HL-60 (cell line): ENCODE measurements at regions not wholly inside any gene's neighbourhood (a gene's known extent, or its start where the extent isn't known, plus 50 kb on each side); places are given as distances from the start of the nearest gene placed in this dataset.

Source experiments
- SPI1 ChIP-seq: IDR thresholded peaks from 2 replicates; pipeline ENCODE4 v1.6.1; 2012; ENCODE audit warnings: low read depth, mild to moderate bottlenecking, borderline replicate concordance
- TF ChIP-seq, protein P1 (sequence below): IDR thresholded peaks from one replicate; pipeline ENCODE4 v1.5.1; 2011; ENCODE audit warnings: low read length, control low read depth, inconsistent platforms; ENCODE audit not compliant: insufficient read depth
- TF ChIP-seq, protein P2 (sequence below): IDR thresholded peaks from 2 replicates; pipeline ENCODE4 v1.6.1; 2012; ENCODE audit warnings: low read depth; ENCODE audit not compliant: insufficient replicate concordance

DNA sequence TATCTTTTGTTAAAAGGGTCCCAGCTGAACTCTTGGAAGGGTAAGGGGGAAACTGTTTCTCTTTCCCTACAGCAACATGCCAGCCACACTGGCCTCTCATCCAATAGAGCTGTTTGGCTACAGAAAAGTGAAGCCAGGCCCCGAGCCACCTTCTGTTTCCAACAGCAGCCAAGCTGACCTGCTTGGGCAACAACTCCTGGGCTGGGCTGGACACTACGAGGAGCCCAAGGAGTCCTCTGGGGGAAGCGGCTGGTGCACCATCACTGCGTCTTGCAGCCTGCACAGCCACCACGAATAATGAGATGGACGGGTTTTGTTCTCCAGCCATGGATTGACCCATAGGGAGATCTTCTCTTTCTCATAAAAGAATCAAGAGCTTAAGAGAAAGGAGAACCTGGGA, 624.9 kb downstream of the NPHP4 start:
- TF ChIP-seq, protein P1, sequence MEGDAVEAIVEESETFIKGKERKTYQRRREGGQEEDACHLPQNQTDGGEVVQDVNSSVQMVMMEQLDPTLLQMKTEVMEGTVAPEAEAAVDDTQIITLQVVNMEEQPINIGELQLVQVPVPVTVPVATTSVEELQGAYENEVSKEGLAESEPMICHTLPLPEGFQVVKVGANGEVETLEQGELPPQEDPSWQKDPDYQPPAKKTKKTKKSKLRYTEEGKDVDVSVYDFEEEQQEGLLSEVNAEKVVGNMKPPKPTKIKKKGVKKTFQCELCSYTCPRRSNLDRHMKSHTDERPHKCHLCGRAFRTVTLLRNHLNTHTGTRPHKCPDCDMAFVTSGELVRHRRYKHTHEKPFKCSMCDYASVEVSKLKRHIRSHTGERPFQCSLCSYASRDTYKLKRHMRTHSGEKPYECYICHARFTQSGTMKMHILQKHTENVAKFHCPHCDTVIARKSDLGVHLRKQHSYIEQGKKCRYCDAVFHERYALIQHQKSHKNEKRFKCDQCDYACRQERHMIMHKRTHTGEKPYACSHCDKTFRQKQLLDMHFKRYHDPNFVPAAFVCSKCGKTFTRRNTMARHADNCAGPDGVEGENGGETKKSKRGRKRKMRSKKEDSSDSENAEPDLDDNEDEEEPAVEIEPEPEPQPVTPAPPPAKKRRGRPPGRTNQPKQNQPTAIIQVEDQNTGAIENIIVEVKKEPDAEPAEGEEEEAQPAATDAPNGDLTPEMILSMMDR: no peak
- TF ChIP-seq SPI1: no peak
- TF ChIP-seq, protein P2, sequence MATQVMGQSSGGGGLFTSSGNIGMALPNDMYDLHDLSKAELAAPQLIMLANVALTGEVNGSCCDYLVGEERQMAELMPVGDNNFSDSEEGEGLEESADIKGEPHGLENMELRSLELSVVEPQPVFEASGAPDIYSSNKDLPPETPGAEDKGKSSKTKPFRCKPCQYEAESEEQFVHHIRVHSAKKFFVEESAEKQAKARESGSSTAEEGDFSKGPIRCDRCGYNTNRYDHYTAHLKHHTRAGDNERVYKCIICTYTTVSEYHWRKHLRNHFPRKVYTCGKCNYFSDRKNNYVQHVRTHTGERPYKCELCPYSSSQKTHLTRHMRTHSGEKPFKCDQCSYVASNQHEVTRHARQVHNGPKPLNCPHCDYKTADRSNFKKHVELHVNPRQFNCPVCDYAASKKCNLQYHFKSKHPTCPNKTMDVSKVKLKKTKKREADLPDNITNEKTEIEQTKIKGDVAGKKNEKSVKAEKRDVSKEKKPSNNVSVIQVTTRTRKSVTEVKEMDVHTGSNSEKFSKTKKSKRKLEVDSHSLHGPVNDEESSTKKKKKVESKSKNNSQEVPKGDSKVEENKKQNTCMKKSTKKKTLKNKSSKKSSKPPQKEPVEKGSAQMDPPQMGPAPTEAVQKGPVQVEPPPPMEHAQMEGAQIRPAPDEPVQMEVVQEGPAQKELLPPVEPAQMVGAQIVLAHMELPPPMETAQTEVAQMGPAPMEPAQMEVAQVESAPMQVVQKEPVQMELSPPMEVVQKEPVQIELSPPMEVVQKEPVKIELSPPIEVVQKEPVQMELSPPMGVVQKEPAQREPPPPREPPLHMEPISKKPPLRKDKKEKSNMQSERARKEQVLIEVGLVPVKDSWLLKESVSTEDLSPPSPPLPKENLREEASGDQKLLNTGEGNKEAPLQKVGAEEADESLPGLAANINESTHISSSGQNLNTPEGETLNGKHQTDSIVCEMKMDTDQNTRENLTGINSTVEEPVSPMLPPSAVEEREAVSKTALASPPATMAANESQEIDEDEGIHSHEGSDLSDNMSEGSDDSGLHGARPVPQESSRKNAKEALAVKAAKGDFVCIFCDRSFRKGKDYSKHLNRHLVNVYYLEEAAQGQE: no peak
